Activated naive CD4-positive, alpha-beta T cell treated with anti-CD3 and anti-CD28 coated beads for 36 hours (primary cell): ENCODE measurements at regions not wholly inside any gene's neighbourhood (a gene's known extent, or its start where the extent isn't known, plus 50 kb on each side); places are given as distances from the start of the nearest gene placed in this dataset.

ENCODE experiments used
- CTCF ChIA-PET: fragments of 350-600 bp; sonication (Branson Sonifier 250); formaldehyde crosslinking; loops from one replicate; lab custom pipeline; 2021; ENCODE audit warnings: antibody characterized with exemption; lab: Charles Lee
- DNase-seq: peaks from one replicate; pipeline ENCODE4 v3.0.0-alpha.2; 2020
- H3K27ac Mint-ChIP-seq: one replicate; pipeline ENCODE4 v1.8.0; 2021; ENCODE audit warnings: mild to moderate bottlenecking, mixed read lengths
- H3K27me3 Mint-ChIP-seq: one replicate; pipeline ENCODE4 v1.8.0; 2021; ENCODE audit warnings: low read depth, mixed read lengths
- H3K36me3 Mint-ChIP-seq: one replicate; pipeline ENCODE4 v1.8.0; 2021; ENCODE audit warnings: low read depth, mixed read lengths
- H3K4me1 Mint-ChIP-seq: one replicate; pipeline ENCODE4 v1.8.0; 2021; ENCODE audit warnings: low read depth, mixed read lengths
- H3K4me3 Mint-ChIP-seq: one replicate; pipeline ENCODE4 v1.8.0; 2021; ENCODE audit warnings: mild to moderate bottlenecking, moderate library complexity, mixed read lengths
- H3K9me3 Mint-ChIP-seq: one replicate; pipeline ENCODE4 v1.8.0; 2021; ENCODE audit warnings: mixed read lengths
- intact Hi-C: fragments of 100-400 bp; cut with micrococcal nuclease; formaldehyde crosslinking; loops from one replicate; pipeline ENCODE4 v1.15.1; 2023

- intact Hi-C loops = no loop called here
- Mint-ChIP-seq H3K27me3 (no peaks in the 10 kb centered on the region), H3K4me1 (no peaks in the 10 kb centered on the region), H3K9me3 (peaks cover 4% of the 10 kb centered on the region), H3K36me3 (no peaks in the 10 kb centered on the region), H3K4me3 (no peak overlapping the region), H3K27ac (no peak overlapping the region)
- no peak for DNase-seq
- CTCF ChIA-PET = no interaction called here
These were observed 249.4 kb downstream of the NEBL start for GRCh38 chr10:20647756-20648155.

- no peak for DNase-seq
- no peaks in the 10 kb centered on the region for H3K27me3 Mint-ChIP-seq
- no peaks in the 10 kb centered on the region for H3K4me1 Mint-ChIP-seq
- no peak overlapping the region for H3K27ac Mint-ChIP-seq
- CTCF ChIA-PET = no interaction called here
- no peak overlapping the region for H3K4me3 Mint-ChIP-seq
- no peaks in the 10 kb centered on the region for H3K9me3 Mint-ChIP-seq
- intact Hi-C loops = no loop called here
- no peaks in the 10 kb centered on the region for H3K36me3 Mint-ChIP-seq
These were observed 252.7 kb downstream of the NEBL start for GRCh38 chr10:20644421-20644820.

GRCh38 chr10:20641605-20642004 is 255.5 kb downstream of the NEBL start:
- Mint-ChIP-seq H3K36me3 (no peaks in the 10 kb centered on the region), H3K27ac (no peak overlapping the region), H3K9me3 (no peaks in the 10 kb centered on the region), H3K27me3 (no peaks in the 10 kb centered on the region), H3K4me3 (no peak overlapping the region), H3K4me1 (no peaks in the 10 kb centered on the region)
- no peak for DNase-seq
- CTCF ChIA-PET = no interaction called here
- intact Hi-C loops = no loop called here

- CTCF ChIA-PET = no interaction called here
- Mint-ChIP-seq H3K9me3 (no peaks in the 10 kb centered on the region), H3K4me1 (no peaks in the 10 kb centered on the region), H3K27ac (no peak overlapping the region), H3K27me3 (no peaks in the 10 kb centered on the region), H3K4me3 (no peak overlapping the region), H3K36me3 (no peaks in the 10 kb centered on the region)
- intact Hi-C loops = no loop called here
- DNase-seq = no peak
These were observed 261.5 kb downstream of the NEBL start for GRCh38 chr10:20635570-20635969.

GRCh38 chr10:20634839-20635238 is 262.3 kb downstream of the NEBL start:
- Mint-ChIP-seq H3K27me3 (no peaks in the 10 kb centered on the region), H3K4me1 (no peaks in the 10 kb centered on the region), H3K4me3 (no peak overlapping the region), H3K36me3 (no peaks in the 10 kb centered on the region), H3K9me3 (no peaks in the 10 kb centered on the region), H3K27ac (no peak overlapping the region)
- CTCF ChIA-PET = no interaction called here
- DNase-seq = no peak
- intact Hi-C loops = no loop called here

GRCh38 chr10:20633714-20634113 is 263.4 kb downstream of the NEBL start:
- Mint-ChIP-seq H3K27ac (no peak overlapping the region), H3K27me3 (no peaks in the 10 kb centered on the region), H3K9me3 (no peaks in the 10 kb centered on the region), H3K36me3 (no peaks in the 10 kb centered on the region), H3K4me1 (no peaks in the 10 kb centered on the region), H3K4me3 (no peak overlapping the region)
- no peak for DNase-seq
- intact Hi-C loops = no loop called here
- CTCF ChIA-PET = no interaction called here

- CTCF ChIA-PET = no interaction called here
- no peak overlapping the region for H3K27ac Mint-ChIP-seq
- DNase-seq = no peak
- no peaks in the 10 kb centered on the region for H3K27me3 Mint-ChIP-seq
- intact Hi-C loops = no loop called here
- no peaks in the 10 kb centered on the region for H3K9me3 Mint-ChIP-seq
- H3K4me3 Mint-ChIP-seq = no peak overlapping the region
- no peaks in the 10 kb centered on the region for H3K36me3 Mint-ChIP-seq
- no peaks in the 10 kb centered on the region for H3K4me1 Mint-ChIP-seq
These were observed 264.4 kb downstream of the NEBL start for GRCh38 chr10:20632696-20633095.

GRCh38 chr10:20631229-20631628 is 265.9 kb downstream of the NEBL start:
- DNase-seq = no peak
- Mint-ChIP-seq H3K9me3 (no peaks in the 10 kb centered on the region), H3K4me3 (no peak overlapping the region), H3K4me1 (no peaks in the 10 kb centered on the region), H3K27ac (no peak overlapping the region), H3K36me3 (no peaks in the 10 kb centered on the region), H3K27me3 (no peaks in the 10 kb centered on the region)
- intact Hi-C loops = no loop called here
- CTCF ChIA-PET = no interaction called here

GRCh38 chr10:20630092-20630643 is 266.9 kb downstream of the NEBL start:
- intact Hi-C loops = no loop called here
- H3K36me3 Mint-ChIP-seq = no peaks in the 10 kb centered on the region
- no peaks in the 10 kb centered on the region for H3K4me1 Mint-ChIP-seq
- CTCF ChIA-PET = no interaction called here
- H3K27me3 Mint-ChIP-seq = no peaks in the 10 kb centered on the region
- no peak overlapping the region for H3K4me3 Mint-ChIP-seq
- no peak for DNase-seq
- H3K9me3 Mint-ChIP-seq = no peaks in the 10 kb centered on the region
- no peak overlapping the region for H3K27ac Mint-ChIP-seq

GRCh38 chr10:20627946-20628507 is 269.1 kb downstream of the NEBL start:
- CTCF ChIA-PET = no interaction called here
- DNase-seq = no peak
- H3K27me3 Mint-ChIP-seq = no peaks in the 10 kb centered on the region
- H3K27ac Mint-ChIP-seq = no peak overlapping the region
- no peaks in the 10 kb centered on the region for H3K36me3 Mint-ChIP-seq
- H3K4me1 Mint-ChIP-seq = no peaks in the 10 kb centered on the region
- no peak overlapping the region for H3K4me3 Mint-ChIP-seq
- H3K9me3 Mint-ChIP-seq = no peaks in the 10 kb centered on the region
- intact Hi-C loops = no loop called here

- no peak overlapping the region for H3K4me3 Mint-ChIP-seq
- no peaks in the 10 kb centered on the region for H3K27me3 Mint-ChIP-seq
- H3K36me3 Mint-ChIP-seq = no peaks in the 10 kb centered on the region
- no peaks in the 10 kb centered on the region for H3K4me1 Mint-ChIP-seq
- H3K27ac Mint-ChIP-seq = no peak overlapping the region
- CTCF ChIA-PET = no interaction called here
- intact Hi-C loops = no loop called here
- H3K9me3 Mint-ChIP-seq = no peaks in the 10 kb centered on the region
- no peak for DNase-seq
These were observed 270.0 kb downstream of the NEBL start for GRCh38 chr10:20627087-20627486.

GRCh38 chr10:20625868-20626267 is 271.2 kb downstream of the NEBL start:
- Mint-ChIP-seq H3K4me3 (no peak overlapping the region), H3K27ac (no peak overlapping the region), H3K36me3 (no peaks in the 10 kb centered on the region), H3K4me1 (no peaks in the 10 kb centered on the region), H3K27me3 (no peaks in the 10 kb centered on the region), H3K9me3 (no peaks in the 10 kb centered on the region)
- no peak for DNase-seq
- intact Hi-C loops = no loop called here
- CTCF ChIA-PET = interaction anchor here (0.6 kb wide), 1 partner anchor 251 kb away, joined by 4 read pairs; no protein-coding TSS in a partner anchor

GRCh38 chr10:20624642-20625041 is 272.5 kb downstream of the NEBL start:
- H3K27me3 Mint-ChIP-seq = no peaks in the 10 kb centered on the region
- no peaks in the 10 kb centered on the region for H3K36me3 Mint-ChIP-seq
- DNase-seq = no peak
- no peaks in the 10 kb centered on the region for H3K4me1 Mint-ChIP-seq
- H3K4me3 Mint-ChIP-seq = no peak overlapping the region
- H3K9me3 Mint-ChIP-seq = no peaks in the 10 kb centered on the region
- no peak overlapping the region for H3K27ac Mint-ChIP-seq
- CTCF ChIA-PET = no interaction called here
- intact Hi-C loops = no loop called here
